Neural cell (in vitro differentiated cells): ENCODE measurements at regions not wholly inside any gene's neighbourhood (a gene's known extent, or its start where the extent isn't known, plus 50 kb on each side); places are given as distances from the start of the nearest gene placed in this dataset.

ENCODE experiments used
- EP300 ChIP-seq: fragments of 450-650 bp; conservative IDR thresholded peaks from 2 replicates; pipeline ENCODE4 v1.6.1; 2014; ENCODE audit warnings: antibody characterized with exemption, mild to moderate bottlenecking, moderate library complexity; ENCODE audit not compliant: poor library complexity, severe bottlenecking
- SMC3 ChIP-seq: fragments of 450-650 bp; conservative IDR thresholded peaks from 2 replicates; pipeline ENCODE4 v1.6.1; 2014; ENCODE audit warnings: antibody characterized with exemption, mild to moderate bottlenecking, moderate library complexity; ENCODE audit not compliant: poor library complexity
- TAF1 ChIP-seq: IDR thresholded peaks from 2 replicates; pipeline ENCODE4 v1.6.1; 2012; ENCODE audit warnings: low read depth
- TF ChIP-seq, protein P1 (sequence below): fragments of 450-650 bp; IDR thresholded peaks from 2 replicates; pipeline ENCODE4 v1.5.1; 2014; ENCODE audit warnings: antibody characterized with exemption, mild to moderate bottlenecking, moderate library complexity; ENCODE audit not compliant: poor library complexity, severe bottlenecking
- TF ChIP-seq, protein P2 (sequence below): IDR thresholded peaks from 2 replicates; pipeline ENCODE4 v1.6.1; 2012; ENCODE audit warnings: borderline replicate concordance

DNA sequence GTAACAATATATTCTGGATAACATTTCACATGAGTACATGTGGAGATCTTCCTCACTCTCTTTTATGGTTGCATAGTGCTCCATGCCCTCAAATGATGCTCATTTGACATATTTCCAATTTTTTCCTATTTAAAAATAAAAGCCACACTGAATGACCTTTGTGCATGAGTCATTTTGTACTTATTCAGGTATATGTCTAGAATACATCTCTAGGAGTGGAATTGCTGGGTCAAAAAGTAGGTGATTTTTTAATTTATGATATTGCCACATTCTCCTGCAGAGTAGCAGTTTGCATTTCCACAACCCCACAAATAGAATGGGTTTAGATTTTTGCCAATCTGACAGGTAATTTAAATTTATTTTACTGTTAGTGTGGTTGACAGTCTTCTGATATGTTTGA lies 104.8 kb downstream of the RPAP3 start:
- TF ChIP-seq EP300 (no peak), TAF1 (no peak), SMC3 (no peak)
- TF ChIP-seq, protein P1, sequence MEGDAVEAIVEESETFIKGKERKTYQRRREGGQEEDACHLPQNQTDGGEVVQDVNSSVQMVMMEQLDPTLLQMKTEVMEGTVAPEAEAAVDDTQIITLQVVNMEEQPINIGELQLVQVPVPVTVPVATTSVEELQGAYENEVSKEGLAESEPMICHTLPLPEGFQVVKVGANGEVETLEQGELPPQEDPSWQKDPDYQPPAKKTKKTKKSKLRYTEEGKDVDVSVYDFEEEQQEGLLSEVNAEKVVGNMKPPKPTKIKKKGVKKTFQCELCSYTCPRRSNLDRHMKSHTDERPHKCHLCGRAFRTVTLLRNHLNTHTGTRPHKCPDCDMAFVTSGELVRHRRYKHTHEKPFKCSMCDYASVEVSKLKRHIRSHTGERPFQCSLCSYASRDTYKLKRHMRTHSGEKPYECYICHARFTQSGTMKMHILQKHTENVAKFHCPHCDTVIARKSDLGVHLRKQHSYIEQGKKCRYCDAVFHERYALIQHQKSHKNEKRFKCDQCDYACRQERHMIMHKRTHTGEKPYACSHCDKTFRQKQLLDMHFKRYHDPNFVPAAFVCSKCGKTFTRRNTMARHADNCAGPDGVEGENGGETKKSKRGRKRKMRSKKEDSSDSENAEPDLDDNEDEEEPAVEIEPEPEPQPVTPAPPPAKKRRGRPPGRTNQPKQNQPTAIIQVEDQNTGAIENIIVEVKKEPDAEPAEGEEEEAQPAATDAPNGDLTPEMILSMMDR, result no peak
- TF ChIP-seq, protein P2, sequence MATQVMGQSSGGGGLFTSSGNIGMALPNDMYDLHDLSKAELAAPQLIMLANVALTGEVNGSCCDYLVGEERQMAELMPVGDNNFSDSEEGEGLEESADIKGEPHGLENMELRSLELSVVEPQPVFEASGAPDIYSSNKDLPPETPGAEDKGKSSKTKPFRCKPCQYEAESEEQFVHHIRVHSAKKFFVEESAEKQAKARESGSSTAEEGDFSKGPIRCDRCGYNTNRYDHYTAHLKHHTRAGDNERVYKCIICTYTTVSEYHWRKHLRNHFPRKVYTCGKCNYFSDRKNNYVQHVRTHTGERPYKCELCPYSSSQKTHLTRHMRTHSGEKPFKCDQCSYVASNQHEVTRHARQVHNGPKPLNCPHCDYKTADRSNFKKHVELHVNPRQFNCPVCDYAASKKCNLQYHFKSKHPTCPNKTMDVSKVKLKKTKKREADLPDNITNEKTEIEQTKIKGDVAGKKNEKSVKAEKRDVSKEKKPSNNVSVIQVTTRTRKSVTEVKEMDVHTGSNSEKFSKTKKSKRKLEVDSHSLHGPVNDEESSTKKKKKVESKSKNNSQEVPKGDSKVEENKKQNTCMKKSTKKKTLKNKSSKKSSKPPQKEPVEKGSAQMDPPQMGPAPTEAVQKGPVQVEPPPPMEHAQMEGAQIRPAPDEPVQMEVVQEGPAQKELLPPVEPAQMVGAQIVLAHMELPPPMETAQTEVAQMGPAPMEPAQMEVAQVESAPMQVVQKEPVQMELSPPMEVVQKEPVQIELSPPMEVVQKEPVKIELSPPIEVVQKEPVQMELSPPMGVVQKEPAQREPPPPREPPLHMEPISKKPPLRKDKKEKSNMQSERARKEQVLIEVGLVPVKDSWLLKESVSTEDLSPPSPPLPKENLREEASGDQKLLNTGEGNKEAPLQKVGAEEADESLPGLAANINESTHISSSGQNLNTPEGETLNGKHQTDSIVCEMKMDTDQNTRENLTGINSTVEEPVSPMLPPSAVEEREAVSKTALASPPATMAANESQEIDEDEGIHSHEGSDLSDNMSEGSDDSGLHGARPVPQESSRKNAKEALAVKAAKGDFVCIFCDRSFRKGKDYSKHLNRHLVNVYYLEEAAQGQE, result no peak
